ENCODE measurements at regions not wholly inside any gene's neighbourhood (a gene's known extent, or its start where the extent isn't known, plus 50 kb on each side); places are given as distances from the start of the nearest gene placed in this dataset.

- no peaks in the 10 kb centered on the region for H3K27me3 ChIP-seq (ENCODE audit: control insufficient read depth, insufficient read depth, low read length)
- DNase-seq (ENCODE audit: low read depth), result no peak
- TF ChIP-seq CTCF (IDR thresholded peaks at IDR 0.05; ENCODE audit: insufficient read depth, low read depth, low read length), result no peak
- H3K4me3 ChIP-seq (ENCODE audit: low read depth, low read length), result no peak overlapping the region
- no peaks in the 10 kb centered on the region for H3K36me3 ChIP-seq (ENCODE audit: control insufficient read depth, insufficient read depth, low read length)
- ChIA-PET CTCF (interaction anchor here (0.8 to 1.5 kb wide), 3 partner anchors 40 to 81 kb away, joined by 3 to 5 read pairs (median 4); no protein-coding TSS in a partner anchor), POLR2A (no interaction called here)
Observed at GRCh38 chr14:96143906-96144305, 60.7 kb upstream of the BDKRB2 start.

GRCh38 chr14:96145116-96145864 lies 59.3 kb upstream of the BDKRB2 start:
- no peaks in the 10 kb centered on the region for H3K36me3 ChIP-seq (ENCODE audit: control insufficient read depth, insufficient read depth, low read length)
- H3K27me3 ChIP-seq (ENCODE audit: control insufficient read depth, insufficient read depth, low read length), result no peaks in the 10 kb centered on the region
- no peak overlapping the region for H3K4me3 ChIP-seq (ENCODE audit: low read depth, low read length)
- no peak for TF ChIP-seq CTCF (IDR thresholded peaks at IDR 0.05; ENCODE audit: insufficient read depth, low read depth, low read length)
- CTCF ChIA-PET, result interaction anchor here (0.6 to 3.1 kb wide), 7 partner anchors 22 to 176 kb away, joined by 3 to 12 read pairs (median 3); no protein-coding TSS in a partner anchor
- peak; percentile 87 for DNase-seq (ENCODE audit: low read depth)
- POLR2A ChIA-PET, result interaction anchor here (0.6 to 1.2 kb wide), 2 partner anchors 10 to 22 kb away, joined by 3 to 9 read pairs; no protein-coding TSS in a partner anchor

- TF ChIP-seq CTCF (IDR thresholded peaks at IDR 0.05; ENCODE audit: insufficient read depth, low read depth, low read length), result no peak
- DNase-seq (ENCODE audit: low read depth), result peak; percentile 70
- Histone ChIP-seq H3K36me3 (ENCODE audit: control insufficient read depth, insufficient read depth, low read length) (no peaks in the 10 kb centered on the region), H3K27me3 (ENCODE audit: control insufficient read depth, insufficient read depth, low read length) (no peaks in the 10 kb centered on the region), H3K4me3 (ENCODE audit: low read depth, low read length) (no peak overlapping the region)
- ChIA-PET CTCF (interaction anchor here (0.6 to 3.1 kb wide), 3 partner anchors 26 to 129 kb away, joined by 3 to 12 read pairs (median 4); no protein-coding TSS in a partner anchor), POLR2A (interaction anchor here (0.6 to 1.2 kb wide), 2 partner anchors 11 to 21 kb away, joined by 3 to 9 read pairs; no protein-coding TSS in a partner anchor)
Observed at GRCh38 chr14:96146131-96146771, 58.4 kb upstream of the BDKRB2 start.

GRCh38 chr14:96148631-96149030 lies 56.0 kb upstream of the BDKRB2 start:
- CTCF ChIA-PET, result interaction anchor here (1.1 to 1.4 kb wide), 2 partner anchors 21 to 48 kb away, joined by 3 to 4 read pairs; no protein-coding TSS in a partner anchor

More at GRCh38 chr14:96148631-96149030, 56.0 kb upstream of the BDKRB2 start:
- no peaks in the 10 kb centered on the region for H3K27me3 ChIP-seq (ENCODE audit: control insufficient read depth, insufficient read depth, low read length)
- POLR2A ChIA-PET, result no interaction called here
- no peak overlapping the region for H3K4me3 ChIP-seq (ENCODE audit: low read depth, low read length)
- DNase-seq (ENCODE audit: low read depth), result no peak
- no peak for TF ChIP-seq CTCF (IDR thresholded peaks at IDR 0.05; ENCODE audit: insufficient read depth, low read depth, low read length)
- H3K36me3 ChIP-seq (ENCODE audit: control insufficient read depth, insufficient read depth, low read length), result no peaks in the 10 kb centered on the region

Data from BJ (cell line).